Fibroblast of the conjunctiva (primary cell): ENCODE measurements at regions not wholly inside any gene's neighbourhood (a gene's known extent, or its start where the extent isn't known, plus 50 kb on each side); places are given as distances from the start of the nearest gene placed in this dataset.

Experiments used
- DNase-seq: peaks from one replicate; pipeline ENCODE4 v3.0.0-alpha.2; 2010; ENCODE audit warnings: low read depth

- no peak for DNase-seq
Measured at GRCh38 chr20:11581271-11581670, 336.4 kb upstream of the BTBD3 start.

- DNase-seq: no peak
Measured at GRCh38 chr20:11582060-11582459, 335.6 kb upstream of the BTBD3 start.

- no peak for DNase-seq
Measured at GRCh38 chr20:11585752-11586352, 331.8 kb upstream of the BTBD3 start.

GRCh38 chr20:11588875-11589274 lies 328.8 kb upstream of the BTBD3 start:
- no peak for DNase-seq

- DNase-seq: no peak
Measured at GRCh38 chr20:11591965-11592364, 325.7 kb upstream of the BTBD3 start.

- DNase-seq: no peak
Measured at GRCh38 chr20:11604339-11604738, 313.4 kb upstream of the BTBD3 start.

- DNase-seq: no peak
Measured at GRCh38 chr20:11607047-11607446, 310.6 kb upstream of the BTBD3 start.

- no peak for DNase-seq
Measured at GRCh38 chr20:11608736-11609135, 309.0 kb upstream of the BTBD3 start.

GRCh38 chr20:11624704-11625103 lies 293.0 kb upstream of the BTBD3 start:
- DNase-seq: no peak

- DNase-seq: no peak
Measured at GRCh38 chr20:11626551-11626950, 291.1 kb upstream of the BTBD3 start.

GRCh38 chr20:11642866-11643265 lies 274.8 kb upstream of the BTBD3 start:
- no peak for DNase-seq

- no peak for DNase-seq
Measured at GRCh38 chr20:11646359-11646758, 271.3 kb upstream of the BTBD3 start.

- DNase-seq: no peak
Measured at GRCh38 chr20:11650566-11650965, 267.1 kb upstream of the BTBD3 start.

GRCh38 chr20:11651138-11651537 lies 266.6 kb upstream of the BTBD3 start:
- DNase-seq: no peak

GRCh38 chr20:11651647-11652046 lies 266.0 kb upstream of the BTBD3 start:
- no peak for DNase-seq

- DNase-seq: no peak
Measured at GRCh38 chr20:11652128-11652527, 265.6 kb upstream of the BTBD3 start.

GRCh38 chr20:11654766-11655165 lies 262.9 kb upstream of the BTBD3 start:
- DNase-seq: no peak

GRCh38 chr20:11660673-11661072 lies 257.0 kb upstream of the BTBD3 start:
- DNase-seq: no peak

- no peak for DNase-seq
Measured at GRCh38 chr20:11671015-11671511, 246.6 kb upstream of the BTBD3 start.

- no peak for DNase-seq
Measured at GRCh38 chr20:11672959-11673358, 244.7 kb upstream of the BTBD3 start.

- DNase-seq: no peak
Measured at GRCh38 chr20:11675920-11676629, 241.6 kb upstream of the BTBD3 start.

GRCh38 chr20:11676630-11677287 lies 240.9 kb upstream of the BTBD3 start:
- peak; percentile 49 for DNase-seq

GRCh38 chr20:11677428-11677827 lies 240.3 kb upstream of the BTBD3 start:
- no peak for DNase-seq
